Dedifferentiated amniotic fluid mesenchymal stem cell (primary cell): ENCODE measurements at regions not wholly inside any gene's neighbourhood (a gene's known extent, or its start where the extent isn't known, plus 50 kb on each side); places are given as distances from the start of the nearest gene placed in this dataset.

Source experiments
- DNase-seq: peaks from one replicate; pipeline ENCODE4 v3.0.0-alpha.2; 2016; ENCODE audit errors: extremely low spot score

GRCh38 chr2:120606931-120607330 lies 128.7 kb upstream of the GLI2 start:
- DNase-seq = no peak

- no peak for DNase-seq
These were observed 128.2 kb upstream of the GLI2 start for GRCh38 chr2:120607506-120607905.

- no peak for DNase-seq
These were observed 127.7 kb upstream of the GLI2 start for GRCh38 chr2:120607996-120608395.

GRCh38 chr2:120609826-120610395 lies 125.8 kb upstream of the GLI2 start:
- no peak for DNase-seq

- no peak for DNase-seq
These were observed 124.7 kb upstream of the GLI2 start for GRCh38 chr2:120611016-120611415.

GRCh38 chr2:120611961-120612360 lies 123.7 kb upstream of the GLI2 start:
- no peak for DNase-seq

- no peak for DNase-seq
These were observed 123.2 kb upstream of the GLI2 start for GRCh38 chr2:120612471-120612870.

- DNase-seq = no peak
These were observed 122.7 kb upstream of the GLI2 start for GRCh38 chr2:120612931-120613330.

GRCh38 chr2:120613742-120614571 lies 121.7 kb upstream of the GLI2 start:
- DNase-seq = peak; percentile 81

- DNase-seq = no peak
These were observed 120.8 kb upstream of the GLI2 start for GRCh38 chr2:120614901-120615300.

- no peak for DNase-seq
These were observed 119.4 kb upstream of the GLI2 start for GRCh38 chr2:120616261-120616660.

GRCh38 chr2:120617055-120617454 lies 118.6 kb upstream of the GLI2 start:
- no peak for DNase-seq

- no peak for DNase-seq
These were observed 116.8 kb upstream of the GLI2 start for GRCh38 chr2:120618830-120619229.

- DNase-seq = no peak
These were observed 116.1 kb upstream of the GLI2 start for GRCh38 chr2:120619579-120619978.

- peak; percentile 50 for DNase-seq
These were observed 115.5 kb upstream of the GLI2 start for GRCh38 chr2:120620025-120620793.

GRCh38 chr2:120622159-120622869 lies 113.4 kb upstream of the GLI2 start:
- no peak for DNase-seq

- DNase-seq = no peak
These were observed 112.5 kb upstream of the GLI2 start for GRCh38 chr2:120622886-120623753.

GRCh38 chr2:120624061-120624737 lies 111.5 kb upstream of the GLI2 start:
- no peak for DNase-seq

- no peak for DNase-seq
These were observed 110.8 kb upstream of the GLI2 start for GRCh38 chr2:120624738-120625446.
